H9 (cell line): ENCODE measurements at regions not wholly inside any gene's neighbourhood (a gene's known extent, or its start where the extent isn't known, plus 50 kb on each side); places are given as distances from the start of the nearest gene placed in this dataset.

Experiments used
- DNase-seq: peaks from one replicate; pipeline ENCODE4 v3.0.0-alpha.2; 2017
- H2AFZ ChIP-seq: one replicate; pipeline ENCODE4 v1.6.1; 2013; ENCODE audit warnings: mild to moderate bottlenecking, low read length, control low read depth, moderate library complexity
- H2AK5ac ChIP-seq: 2 replicates; pipeline ENCODE4 v1.6.1; 2013; ENCODE audit warnings: low read length, control low read depth, mixed read lengths; ENCODE audit not compliant: insufficient read length
- H2BK120ac ChIP-seq: one replicate; pipeline ENCODE4 v1.6.1; 2013; ENCODE audit warnings: low read depth, mild to moderate bottlenecking, low read length, control low read depth, inconsistent platforms; ENCODE audit not compliant: poor library complexity, severe bottlenecking
- H2BK12ac ChIP-seq: 2 replicates; pipeline ENCODE4 v1.6.1; 2013; ENCODE audit warnings: low read length, control low read depth, mixed read lengths, low read depth; ENCODE audit not compliant: insufficient read length
- H2BK15ac ChIP-seq: 2 replicates; pipeline ENCODE4 v1.6.1; 2013; ENCODE audit warnings: low read depth, low read length, control low read depth
- H2BK20ac ChIP-seq: one replicate; pipeline ENCODE4 v1.6.1; 2013; ENCODE audit warnings: low read depth, mild to moderate bottlenecking, low read length, control low read depth, inconsistent platforms; ENCODE audit not compliant: poor library complexity, severe bottlenecking
- H2BK5ac ChIP-seq: 2 replicates; pipeline ENCODE4 v1.6.1; 2013; ENCODE audit warnings: low read length, control low read depth, mixed read lengths; ENCODE audit not compliant: insufficient read length
- H3K14ac ChIP-seq: 2 replicates; pipeline ENCODE4 v1.6.1; 2013; ENCODE audit warnings: low read length, control low read depth; ENCODE audit not compliant: insufficient read depth
- H3K18ac ChIP-seq: 2 replicates; pipeline ENCODE4 v1.6.1; 2013; ENCODE audit warnings: low read depth, mild to moderate bottlenecking, mixed read lengths, low read length, control low read depth; ENCODE audit not compliant: insufficient read length
- H3K23ac ChIP-seq: 2 replicates; pipeline ENCODE4 v1.6.1; 2013; ENCODE audit warnings: low read length, control low read depth, mixed read lengths, low read depth; ENCODE audit not compliant: insufficient read length
- H3K23me2 ChIP-seq: 2 replicates; pipeline ENCODE4 v1.6.1; 2013; ENCODE audit warnings: low read depth, mild to moderate bottlenecking, mixed read lengths, low read length, control low read depth; ENCODE audit not compliant: insufficient read length, poor library complexity, severe bottlenecking
- H3K27ac ChIP-seq: 2 replicates; pipeline ENCODE4 v1.5.1; 2013; ENCODE audit warnings: low read length, control low read depth, mixed read lengths, low read depth; ENCODE audit not compliant: insufficient read length
- H3K27me3 ChIP-seq: 2 replicates; pipeline ENCODE4 v1.6.1; 2013; ENCODE audit warnings: low read length, control low read depth, inconsistent platforms; ENCODE audit not compliant: insufficient read depth
- H3K4ac ChIP-seq: 2 replicates; pipeline ENCODE4 v1.6.1; 2013; ENCODE audit warnings: low read depth, mild to moderate bottlenecking, control low read depth, inconsistent platforms, low read length, moderate library complexity
- H3K4me1 ChIP-seq: 2 replicates; pipeline ENCODE4 v1.6.1; 2013; ENCODE audit warnings: low read length, control low read depth, inconsistent platforms; ENCODE audit not compliant: insufficient read depth
- H3K4me2 ChIP-seq: 2 replicates; pipeline ENCODE4 v1.6.1; 2013; ENCODE audit warnings: low read length, control low read depth, mixed read lengths; ENCODE audit not compliant: insufficient read length, insufficient read depth
- H3K56ac ChIP-seq: 2 replicates; pipeline ENCODE4 v1.6.1; 2013; ENCODE audit warnings: low read depth, mild to moderate bottlenecking, mixed read lengths, low read length, control low read depth; ENCODE audit not compliant: insufficient read length
- H3K79me1 ChIP-seq: 2 replicates; pipeline ENCODE4 v1.6.1; 2013; ENCODE audit warnings: low read depth, mild to moderate bottlenecking, moderate library complexity, low read length, control low read depth, inconsistent platforms; ENCODE audit not compliant: insufficient read depth, poor library complexity, severe bottlenecking
- H3K79me2 ChIP-seq: 2 replicates; pipeline ENCODE4 v1.6.1; 2013; ENCODE audit warnings: low read length, control low read depth, inconsistent platforms; ENCODE audit not compliant: insufficient read depth
- H3K9ac ChIP-seq: 2 replicates; pipeline ENCODE4 v1.6.1; 2013; ENCODE audit warnings: low read length, control low read depth, mixed read lengths; ENCODE audit not compliant: insufficient read length; ENCODE audit errors: extremely low read depth
- H3K9me3 ChIP-seq: one replicate; pipeline ENCODE4 v1.6.1; 2013; ENCODE audit warnings: low read depth, low read length, inconsistent platforms; ENCODE audit not compliant: control insufficient read depth
- H3T11ph ChIP-seq: one replicate; pipeline ENCODE4 v1.6.1; 2013; ENCODE audit warnings: mild to moderate bottlenecking, low read length, control low read depth, inconsistent platforms
- H4K20me1 ChIP-seq: one replicate; pipeline ENCODE4 v1.6.1; 2013; ENCODE audit not compliant: control insufficient read depth, insufficient read length, insufficient read depth
- H4K5ac ChIP-seq: 2 replicates; pipeline ENCODE4 v1.6.1; 2013; ENCODE audit warnings: low read depth, mild to moderate bottlenecking, mixed read lengths, low read length, control low read depth; ENCODE audit not compliant: insufficient read length
- H4K8ac ChIP-seq: replicated peaks from 2 replicates; pipeline ENCODE4 v1.6.1; 2013; ENCODE audit warnings: low read length, control low read depth, mixed read lengths, low read depth; ENCODE audit not compliant: insufficient read length
- H4K91ac ChIP-seq: 2 replicates; pipeline ENCODE4 v1.6.1; 2013; ENCODE audit warnings: low read depth, mild to moderate bottlenecking, moderate library complexity, mixed read lengths, low read length, control low read depth; ENCODE audit not compliant: insufficient read length
- H3K27ac Mint-ChIP-seq, 3 experiments: 2 replicates in 2 of 3; 3 replicates in 1 of 3; pipeline ENCODE4 v1.8.0; 2020 to 2021; ENCODE audit warnings: mixed read lengths in 3 of 3, mild to moderate bottlenecking in 1 of 3, moderate library complexity in 1 of 3
- H3K27me3 Mint-ChIP-seq: 2 replicates; pipeline ENCODE4 v1.8.0; 2021; ENCODE audit warnings: low read depth, mild to moderate bottlenecking, moderate library complexity, mixed read lengths
- H3K36me3 Mint-ChIP-seq, 3 experiments: 2 replicates in 2 of 3; 3 replicates in 1 of 3; pipeline ENCODE4 v1.8.0; 2020 to 2021; ENCODE audit warnings: low read depth in 3 of 3, mixed read lengths in 3 of 3; ENCODE audit not compliant: insufficient read depth in 1 of 3
- H3K4me1 Mint-ChIP-seq, 2 experiments: 2 replicates each; pipeline ENCODE4 v1.8.0; 2020; ENCODE audit warnings: mixed read lengths in 2 of 2
- H3K4me3 Mint-ChIP-seq, 2 experiments: 2 replicates in 1 of 2; 3 replicates in 1 of 2; pipeline ENCODE4 v1.8.0; 2020 to 2021; ENCODE audit warnings: mild to moderate bottlenecking in 2 of 2, mixed read lengths in 2 of 2, moderate library complexity in 1 of 2
- H3K9me3 Mint-ChIP-seq, 2 experiments: 2 replicates in 1 of 2; 3 replicates in 1 of 2; pipeline ENCODE4 v1.8.0; 2020; ENCODE audit warnings: mild to moderate bottlenecking in 2 of 2, mixed read lengths in 2 of 2, moderate library complexity in 1 of 2
- WGBS: extraction: QIAGEN DNeasy Blood & Tissue Kit; methylation state at CpG from one replicate; pipeline ENCODE4 v1.1.7; 2013; ENCODE audit warnings: missing lambda C conversion rate, low lambda C conversion rate, mixed read lengths; ENCODE audit not compliant: insufficient read length; ENCODE audit errors: extremely low coverage; 5-methylcytosine and 5-hydroxymethylcytosine counted together
- TF ChIP-seq, protein P1 (sequence below): fragments of 200-600 bp; sonication (generic); conservative IDR thresholded peaks from 3 replicates; pipeline ENCODE4 v1.8.0; 2021; ENCODE audit warnings: antibody characterized with exemption, mild to moderate bottlenecking

DNA sequence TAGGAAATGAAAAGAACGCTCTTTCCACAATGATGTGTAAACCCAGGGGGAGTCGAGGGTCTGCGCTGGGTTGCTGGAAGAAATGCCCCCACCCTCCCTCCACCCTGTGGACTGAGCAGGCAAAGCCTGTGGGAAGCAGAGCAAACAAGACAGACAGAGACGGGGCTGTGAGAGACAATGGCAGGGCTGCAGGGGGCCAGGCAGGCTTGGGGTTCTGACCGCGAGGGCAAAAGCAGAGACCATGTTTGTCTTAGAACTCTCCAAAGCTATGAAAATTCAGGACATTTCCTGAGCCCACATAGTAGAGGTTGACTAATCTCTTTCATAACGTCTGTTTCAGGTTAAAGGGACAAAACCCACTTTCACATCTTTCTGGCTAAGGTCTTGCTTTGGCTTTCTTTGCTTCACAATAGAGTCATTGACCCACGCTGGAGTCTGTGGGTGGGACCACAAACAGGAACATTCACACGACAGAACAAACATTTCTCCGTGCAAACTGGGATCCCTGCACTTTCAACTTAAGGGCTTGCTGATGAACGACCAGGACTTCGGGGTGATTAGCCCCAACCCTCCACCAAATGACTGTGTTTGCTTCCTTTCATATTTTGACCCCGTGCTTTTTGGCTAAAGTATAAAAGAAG is 156.0 kb upstream of the TPM1 start:
- H2BK20ac ChIP-seq = no peak overlapping the region
- H3K9me3 Mint-ChIP-seq = no peaks in the 10 kb centered on the region; a peak in 1 of 5 replicates
- no peak overlapping the region for H3T11ph ChIP-seq
- peak; percentile 58 for DNase-seq
- no peaks in the 10 kb centered on the region for H3K23me2 ChIP-seq
- no peaks in the 10 kb centered on the region for H3K79me1 ChIP-seq
- peaks cover 5% of the 10 kb centered on the region; the same call in 1 of the 2 replicates for H3K4me1 ChIP-seq
- peak overlapping the region; percentile 54 to 94 (median 86) for H3K27ac Mint-ChIP-seq
- H3K79me2 ChIP-seq = no peaks in the 10 kb centered on the region
- no peaks in the 10 kb centered on the region for H3K27me3 ChIP-seq
- no peaks in the 10 kb centered on the region for H4K20me1 ChIP-seq
- H3K27me3 Mint-ChIP-seq = peaks cover 19% of the 10 kb centered on the region
- no peak overlapping the region for H2BK120ac ChIP-seq
- no peaks in the 10 kb centered on the region for H3K36me3 Mint-ChIP-seq
- H3K14ac ChIP-seq = no peak overlapping the region
- H2AFZ ChIP-seq = no peak overlapping the region
- no peak overlapping the region for H3K27ac ChIP-seq
- no peak overlapping the region for H3K9ac ChIP-seq
- TF ChIP-seq, protein P1, sequence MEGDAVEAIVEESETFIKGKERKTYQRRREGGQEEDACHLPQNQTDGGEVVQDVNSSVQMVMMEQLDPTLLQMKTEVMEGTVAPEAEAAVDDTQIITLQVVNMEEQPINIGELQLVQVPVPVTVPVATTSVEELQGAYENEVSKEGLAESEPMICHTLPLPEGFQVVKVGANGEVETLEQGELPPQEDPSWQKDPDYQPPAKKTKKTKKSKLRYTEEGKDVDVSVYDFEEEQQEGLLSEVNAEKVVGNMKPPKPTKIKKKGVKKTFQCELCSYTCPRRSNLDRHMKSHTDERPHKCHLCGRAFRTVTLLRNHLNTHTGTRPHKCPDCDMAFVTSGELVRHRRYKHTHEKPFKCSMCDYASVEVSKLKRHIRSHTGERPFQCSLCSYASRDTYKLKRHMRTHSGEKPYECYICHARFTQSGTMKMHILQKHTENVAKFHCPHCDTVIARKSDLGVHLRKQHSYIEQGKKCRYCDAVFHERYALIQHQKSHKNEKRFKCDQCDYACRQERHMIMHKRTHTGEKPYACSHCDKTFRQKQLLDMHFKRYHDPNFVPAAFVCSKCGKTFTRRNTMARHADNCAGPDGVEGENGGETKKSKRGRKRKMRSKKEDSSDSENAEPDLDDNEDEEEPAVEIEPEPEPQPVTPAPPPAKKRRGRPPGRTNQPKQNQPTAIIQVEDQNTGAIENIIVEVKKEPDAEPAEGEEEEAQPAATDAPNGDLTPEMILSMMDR = no peak
- no peak overlapping the region for H2BK12ac ChIP-seq
- peaks cover 44 to 60% of the 10 kb centered on the region in 2 experiments for H3K4me1 Mint-ChIP-seq
- WGBS = no CpG with 5 or more reads among the region's 13 CpGs
- H3K18ac ChIP-seq = no peak overlapping the region
- H3K9me3 ChIP-seq = no peaks in the 10 kb centered on the region
- H3K4me2 ChIP-seq = peak overlapping the region; percentile 17
- H2AK5ac ChIP-seq = no peak overlapping the region
- H4K8ac ChIP-seq = no peak overlapping the region
- no peak overlapping the region for H2BK5ac ChIP-seq
- no peak overlapping the region for H4K91ac ChIP-seq
- peak overlapping the region; percentile 48 to 71 for H3K4me3 Mint-ChIP-seq
- H3K4ac ChIP-seq = no peak overlapping the region
- no peak overlapping the region for H4K5ac ChIP-seq
- no peak overlapping the region for H2BK15ac ChIP-seq
- no peak overlapping the region for H3K56ac ChIP-seq
- no peak overlapping the region for H3K23ac ChIP-seq
